Type B pancreatic cell (in vitro differentiated cells): ENCODE measurements at regions not wholly inside any gene's neighbourhood (a gene's known extent, or its start where the extent isn't known, plus 50 kb on each side); places are given as distances from the start of the nearest gene placed in this dataset.

Experiments used
- DNase-seq: peaks from one replicate; pipeline ENCODE4 v3.0.0; 2021; ENCODE audit warnings: mixed read lengths; ENCODE audit not compliant: unreplicated experiment; ENCODE audit errors: extremely low spot score
- H3K27ac Mint-ChIP-seq: 2 replicates; pipeline ENCODE4 v1.8.0; 2021; ENCODE audit warnings: mild to moderate bottlenecking, mixed read lengths
- H3K27me3 Mint-ChIP-seq: 2 replicates; pipeline ENCODE4 v1.8.0; 2021; ENCODE audit warnings: mixed read lengths
- H3K36me3 Mint-ChIP-seq: 2 replicates; pipeline ENCODE4 v1.8.0; 2021; ENCODE audit warnings: mixed read lengths
- H3K4me1 Mint-ChIP-seq: one replicate; pipeline ENCODE4 v1.8.0; 2021; ENCODE audit warnings: mixed read lengths; ENCODE audit not compliant: unreplicated experiment
- H3K4me3 Mint-ChIP-seq: 2 replicates; pipeline ENCODE4 v1.8.0; 2021; ENCODE audit warnings: mild to moderate bottlenecking, mixed read lengths
- H3K9me3 Mint-ChIP-seq: 2 replicates; pipeline ENCODE4 v1.8.0; 2021; ENCODE audit warnings: mixed read lengths
- TF ChIP-seq, protein P1 (sequence below): fragments of 200-600 bp; sonication (generic); conservative IDR thresholded peaks from 2 replicates; pipeline ENCODE4 v1.5.0; 2021; ENCODE audit warnings: antibody characterized with exemption, mild to moderate bottlenecking

DNA sequence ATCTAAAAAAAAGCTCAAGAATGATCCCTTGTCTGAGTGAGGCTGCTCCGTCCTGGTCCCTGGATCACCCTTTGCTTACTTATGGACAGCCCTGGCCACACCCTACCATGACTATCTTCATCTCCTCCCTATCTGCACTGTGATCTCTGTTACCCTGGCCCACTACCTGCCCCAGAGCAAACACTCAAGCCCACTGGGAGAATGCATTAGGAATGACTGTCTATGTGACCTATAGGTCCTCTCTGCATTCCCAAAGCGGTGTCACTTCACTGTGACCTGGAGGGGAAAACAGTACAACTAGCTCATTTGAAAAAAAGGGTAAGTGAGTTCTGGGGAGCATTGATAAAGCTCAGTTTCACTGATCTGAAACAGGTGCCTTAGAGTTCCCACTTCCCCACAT is 86.4 kb upstream of the FOXP4 start:
- TF ChIP-seq, protein P1, sequence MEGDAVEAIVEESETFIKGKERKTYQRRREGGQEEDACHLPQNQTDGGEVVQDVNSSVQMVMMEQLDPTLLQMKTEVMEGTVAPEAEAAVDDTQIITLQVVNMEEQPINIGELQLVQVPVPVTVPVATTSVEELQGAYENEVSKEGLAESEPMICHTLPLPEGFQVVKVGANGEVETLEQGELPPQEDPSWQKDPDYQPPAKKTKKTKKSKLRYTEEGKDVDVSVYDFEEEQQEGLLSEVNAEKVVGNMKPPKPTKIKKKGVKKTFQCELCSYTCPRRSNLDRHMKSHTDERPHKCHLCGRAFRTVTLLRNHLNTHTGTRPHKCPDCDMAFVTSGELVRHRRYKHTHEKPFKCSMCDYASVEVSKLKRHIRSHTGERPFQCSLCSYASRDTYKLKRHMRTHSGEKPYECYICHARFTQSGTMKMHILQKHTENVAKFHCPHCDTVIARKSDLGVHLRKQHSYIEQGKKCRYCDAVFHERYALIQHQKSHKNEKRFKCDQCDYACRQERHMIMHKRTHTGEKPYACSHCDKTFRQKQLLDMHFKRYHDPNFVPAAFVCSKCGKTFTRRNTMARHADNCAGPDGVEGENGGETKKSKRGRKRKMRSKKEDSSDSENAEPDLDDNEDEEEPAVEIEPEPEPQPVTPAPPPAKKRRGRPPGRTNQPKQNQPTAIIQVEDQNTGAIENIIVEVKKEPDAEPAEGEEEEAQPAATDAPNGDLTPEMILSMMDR, result no peak
- no peak for DNase-seq
- H3K27me3 Mint-ChIP-seq, result peaks cover 3% of the 10 kb centered on the region

DNA sequence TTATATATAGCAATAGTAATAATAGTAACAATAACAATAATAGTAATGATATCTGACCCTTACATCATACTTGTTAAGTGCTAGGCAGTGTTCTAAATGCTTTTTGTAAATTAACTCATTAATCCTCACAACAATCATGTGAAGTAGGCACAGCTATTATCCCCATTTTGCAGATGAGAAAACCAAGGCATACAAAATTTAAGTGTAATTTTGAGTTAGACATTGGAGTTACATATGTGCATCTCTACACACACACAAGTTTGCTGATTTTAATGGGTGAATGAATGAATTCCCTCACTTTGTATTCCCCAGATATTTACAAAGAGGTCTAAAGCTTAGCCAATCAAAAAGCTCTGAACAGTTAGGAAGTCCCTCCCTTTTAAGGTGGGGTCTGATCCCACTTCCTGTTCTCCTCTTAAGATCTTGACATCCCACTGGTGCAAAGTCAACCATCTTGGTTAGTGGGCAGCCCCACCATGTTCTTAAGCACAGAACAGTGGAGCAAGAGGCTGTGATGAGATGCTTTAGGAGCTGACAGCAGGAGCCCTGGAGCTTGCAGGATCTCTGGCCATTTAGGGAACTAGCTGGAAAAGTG is 85.3 kb upstream of the FOXP4 start:
- no peak overlapping the region for H3K27ac Mint-ChIP-seq
- no peak for DNase-seq
- peaks cover 6% of the 10 kb centered on the region for H3K27me3 Mint-ChIP-seq
- TF ChIP-seq, protein P1, result no peak
- H3K4me1 Mint-ChIP-seq, result peaks cover 35% of the 10 kb centered on the region
- H3K36me3 Mint-ChIP-seq, result no peaks in the 10 kb centered on the region
- H3K4me3 Mint-ChIP-seq, result no peak overlapping the region
- no peaks in the 10 kb centered on the region for H3K9me3 Mint-ChIP-seq

More for the DNA sequence above, 86.4 kb upstream of the FOXP4 start:
- Mint-ChIP-seq H3K36me3 (no peaks in the 10 kb centered on the region), H3K4me1 (peaks cover 34% of the 10 kb centered on the region), H3K27ac (no peak overlapping the region), H3K9me3 (no peaks in the 10 kb centered on the region), H3K4me3 (peak overlapping the region; percentile 57)

DNA sequence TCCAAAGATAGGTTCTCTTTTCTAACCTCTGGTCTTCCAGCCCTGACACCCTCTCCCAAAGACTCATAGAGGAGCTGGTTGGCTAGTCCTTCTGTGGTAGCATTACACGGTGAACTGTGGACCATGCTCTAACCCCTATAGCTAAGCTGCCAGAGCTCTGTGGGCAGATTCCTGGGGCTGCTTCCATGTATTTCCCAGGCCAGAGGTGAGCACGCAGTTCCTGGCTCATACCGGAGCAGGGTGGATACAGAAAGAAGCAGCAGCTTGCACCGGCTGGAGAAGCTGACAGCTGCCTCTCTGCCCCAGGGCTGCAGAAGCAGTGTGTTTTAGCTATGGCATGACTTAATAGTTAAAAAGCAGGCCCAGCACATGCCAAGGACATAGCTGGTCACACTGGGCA is 84.1 kb upstream of the FOXP4 start:
- Mint-ChIP-seq H3K27me3 (peaks cover 9% of the 10 kb centered on the region), H3K9me3 (no peaks in the 10 kb centered on the region), H3K4me1 (peaks cover 30% of the 10 kb centered on the region), H3K4me3 (no peak overlapping the region), H3K36me3 (no peaks in the 10 kb centered on the region), H3K27ac (no peak overlapping the region)
- TF ChIP-seq, protein P1, result no peak
- no peak for DNase-seq

DNA sequence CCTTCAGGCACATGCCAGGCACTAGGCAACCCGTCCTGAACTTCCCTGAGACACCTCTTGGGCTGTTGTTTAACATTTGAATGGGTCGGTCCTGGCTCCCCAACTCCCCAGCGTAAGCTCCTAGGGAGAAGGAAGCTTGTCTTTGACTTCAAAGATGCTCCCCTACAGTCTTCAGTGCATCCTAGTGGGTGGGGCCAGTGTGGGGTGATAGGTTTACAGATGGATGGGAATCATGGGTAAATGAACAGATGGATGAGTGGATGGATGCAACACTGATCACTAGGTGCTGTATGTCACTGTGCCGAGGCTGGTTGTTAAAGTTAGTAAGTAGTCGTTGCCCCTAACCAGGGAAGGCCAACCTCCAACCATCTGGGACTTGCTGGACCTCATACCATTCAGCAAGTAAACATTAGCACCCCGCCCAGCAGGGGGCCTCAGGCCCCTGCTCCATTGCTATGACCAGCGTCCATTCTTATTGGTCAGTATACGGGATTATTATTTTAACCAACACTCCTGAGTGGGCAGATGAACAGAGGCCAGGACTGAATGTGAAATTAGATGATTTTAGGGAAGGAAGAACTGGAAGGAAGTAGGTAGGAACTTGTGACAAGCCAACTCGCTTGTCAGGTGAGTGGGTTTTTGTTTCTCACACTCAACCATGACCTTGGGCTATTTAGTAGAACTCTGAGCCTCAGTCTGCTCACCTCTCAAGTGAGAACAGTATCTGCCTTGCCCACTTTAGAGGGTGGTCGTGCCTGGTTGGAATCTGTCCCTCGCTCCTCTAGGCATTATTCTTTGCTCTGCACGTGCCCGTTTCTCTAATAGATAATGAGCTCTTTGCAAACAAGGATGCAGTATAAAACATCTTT is 82.9 kb upstream of the FOXP4 start:
- Mint-ChIP-seq H3K4me1 (peaks cover 32% of the 10 kb centered on the region), H3K9me3 (no peaks in the 10 kb centered on the region), H3K36me3 (no peaks in the 10 kb centered on the region), H3K27me3 (peaks cover 9% of the 10 kb centered on the region), H3K4me3 (no peak overlapping the region), H3K27ac (peak overlapping the region; percentile 0)
- TF ChIP-seq, protein P1, result peak; percentile 70
- DNase-seq, result no peak

DNA sequence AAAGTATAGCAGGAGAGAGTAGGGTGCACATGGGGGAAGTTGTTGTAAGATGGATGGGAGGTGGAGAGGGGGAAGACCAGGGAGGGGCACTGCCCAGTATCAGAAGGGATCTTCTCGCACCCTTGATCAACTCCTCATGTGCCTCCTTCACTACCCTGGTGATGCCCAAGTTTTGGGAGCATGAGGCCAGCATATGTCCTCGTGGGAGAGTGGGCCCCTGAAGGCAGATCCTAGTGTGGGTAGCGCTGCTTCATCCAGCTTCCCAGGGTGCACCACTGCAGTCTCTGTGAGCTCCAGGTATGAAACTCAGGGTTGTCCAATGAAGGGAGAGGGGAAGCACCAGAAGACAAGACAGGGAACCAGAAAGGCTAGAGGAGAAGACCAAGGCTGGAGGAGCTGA is 82.2 kb upstream of the FOXP4 start:
- Mint-ChIP-seq H3K4me3 (no peak overlapping the region), H3K27me3 (peaks cover 9% of the 10 kb centered on the region), H3K4me1 (peaks cover 38% of the 10 kb centered on the region), H3K36me3 (no peaks in the 10 kb centered on the region), H3K9me3 (no peaks in the 10 kb centered on the region), H3K27ac (no peak overlapping the region)
- TF ChIP-seq, protein P1, result no peak
- no peak for DNase-seq
